COLO668 (cell line): ENCODE measurements at regions not wholly inside any gene's neighbourhood (a gene's known extent, or its start where the extent isn't known, plus 50 kb on each side); places are given as distances from the start of the nearest gene placed in this dataset.
A peak's percentile ranks its signal among the peaks of the same experiment; 100 is the strongest.

Source experiments
- DNase-seq: peaks from one replicate; lab custom pipeline; 2025; ENCODE audit not compliant: unreplicated experiment; lab: John Stamatoyannopoulos, UW

- DNase-seq = no peak
Measured at GRCh38 chr10:123568751-123569150, 97.4 kb upstream of the GPR26 start.

GRCh38 chr10:123569436-123570035 is 96.6 kb upstream of the GPR26 start:
- no peak for DNase-seq

- DNase-seq = no peak
Measured at GRCh38 chr10:123570051-123570897, 95.9 kb upstream of the GPR26 start.

- DNase-seq = no peak
Measured at GRCh38 chr10:123570898-123571515, 95.1 kb upstream of the GPR26 start.

GRCh38 chr10:123571978-123572377 is 94.2 kb upstream of the GPR26 start:
- no peak for DNase-seq

GRCh38 chr10:123573236-123574108 is 92.7 kb upstream of the GPR26 start:
- peak; percentile 38 for DNase-seq

- DNase-seq = no peak
Measured at GRCh38 chr10:123574109-123574698, 92.0 kb upstream of the GPR26 start.

GRCh38 chr10:123575105-123575504 is 91.0 kb upstream of the GPR26 start:
- no peak for DNase-seq

- DNase-seq = no peak
Measured at GRCh38 chr10:123576706-123577105, 89.4 kb upstream of the GPR26 start.

GRCh38 chr10:123577921-123578461 is 88.2 kb upstream of the GPR26 start:
- no peak for DNase-seq

GRCh38 chr10:123578721-123579120 is 87.4 kb upstream of the GPR26 start:
- DNase-seq = no peak

- no peak for DNase-seq
Measured at GRCh38 chr10:123579675-123580074, 86.5 kb upstream of the GPR26 start.

GRCh38 chr10:123580426-123580825 is 85.7 kb upstream of the GPR26 start:
- DNase-seq = no peak

- no peak for DNase-seq
Measured at GRCh38 chr10:123581656-123582055, 84.5 kb upstream of the GPR26 start.

- peak; percentile 43 for DNase-seq
Measured at GRCh38 chr10:123582084-123582989, 83.8 kb upstream of the GPR26 start.

GRCh38 chr10:123583639-123584418 is 82.3 kb upstream of the GPR26 start:
- peak; percentile 29 for DNase-seq

- DNase-seq = no peak
Measured at GRCh38 chr10:123584419-123584775, 81.8 kb upstream of the GPR26 start.

GRCh38 chr10:123585477-123586445 is 80.4 kb upstream of the GPR26 start:
- DNase-seq = no peak
